Uterus (tissue), 3 donors: ENCODE measurements at regions not wholly inside any gene's neighbourhood (a gene's known extent, or its start where the extent isn't known, plus 50 kb on each side); places are given as distances from the start of the nearest gene placed in this dataset.

Experiments
- DNase-seq, 2 donors: peaks; one replicate each; pipeline ENCODE4 v3.0.0-alpha.2; 2019 to 2020
- H3K27ac ChIP-seq, 2 donors: fragments of 200-600 bp; sonication (generic); 1 replicate in 1 of 2; 2 replicates in 1 of 2; pipeline ENCODE4 v1.5.1; 2016 to 2018
- H3K27me3 ChIP-seq, 2 donors: fragments of 200-600 bp; sonication (generic); one replicate each; pipeline ENCODE4 v1.5.1; 2018 to 2019; ENCODE audit warnings: control low read depth in 1 of 2
- H3K36me3 ChIP-seq, 2 donors: fragments of 200-600 bp; sonication (generic); one replicate each; pipeline ENCODE4 v1.5.1; 2019; ENCODE audit warnings: control low read depth in 1 of 2
- H3K4me1 ChIP-seq, 2 donors: fragments of 200-600 bp; sonication (generic); one replicate each; pipeline ENCODE4 v1.5.1; 2018 to 2019; ENCODE audit warnings: control low read depth in 1 of 2
- H3K4me3 ChIP-seq, 2 donors: fragments of 200-600 bp; sonication (generic); 1 replicate in 1 of 2; 2 replicates in 1 of 2; pipeline ENCODE4 v1.5.1; 2018 to 2019; ENCODE audit warnings: mild to moderate bottlenecking in 1 of 2
- H3K9me3 ChIP-seq, 2 donors: fragments of 200-600 bp; sonication (generic); one replicate each; pipeline ENCODE4 v1.5.1; 2019; ENCODE audit warnings: control low read depth in 1 of 2
- POLR2A ChIP-seq, 2 donors: fragments of 450-650 bp; IDR thresholded peaks; one replicate each; pipeline ENCODE4 v1.6.1; 2016; ENCODE audit warnings: antibody characterized with exemption in 2 of 2, mild to moderate bottlenecking in 1 of 2, moderate library complexity in 1 of 2
- intact Hi-C: fragments of 100-400 bp; cut with DNase I; formaldehyde crosslinking; loops from one replicate; pipeline ENCODE4 v1.15.1; 2023; ENCODE audit warnings: low total_unique reads
- TF ChIP-seq, protein P1 (sequence below), 4 experiments: fragments of 200-600 bp in 2 of 4; fragments of 450-650 bp in 2 of 4; sonication (generic) in 2 of 4; IDR thresholded peaks; one replicate each; pipeline ENCODE4 v1.5.1; 2016 to 2019; ENCODE audit warnings: antibody characterized with exemption in 4 of 4, mild to moderate bottlenecking in 2 of 4, moderate library complexity in 1 of 4
- donor health status: DM: yes; HTN: yes; CAD: no.

DNA sequence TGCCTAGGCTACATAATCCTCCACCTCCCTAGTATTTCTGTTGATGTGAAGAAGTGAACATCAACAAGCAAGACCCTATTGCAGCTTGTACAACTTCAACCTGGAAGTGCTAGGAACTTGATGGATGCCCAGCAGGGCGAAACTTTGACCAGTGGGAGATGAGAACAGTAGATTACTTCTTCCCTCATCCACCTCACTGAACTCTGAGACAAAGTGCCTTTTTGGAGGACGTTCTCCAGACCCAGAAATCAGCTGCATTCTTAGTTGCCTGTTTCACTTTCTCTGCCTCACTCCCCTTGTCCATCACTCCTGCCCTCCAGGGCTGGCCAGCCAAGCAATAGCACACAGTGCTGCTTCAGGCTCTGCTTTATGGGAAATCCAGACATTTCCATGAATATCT is 683.4 kb downstream of the GALC start:
- Histone ChIP-seq H3K27ac (no peak overlapping the region), H3K4me3 (no peak overlapping the region), H3K4me1 (no peaks in the 10 kb centered on the region), H3K36me3 (no peaks in the 10 kb centered on the region), H3K9me3 (no peaks in the 10 kb centered on the region), H3K27me3 (no peaks in the 10 kb centered on the region)
- TF ChIP-seq, protein P1, sequence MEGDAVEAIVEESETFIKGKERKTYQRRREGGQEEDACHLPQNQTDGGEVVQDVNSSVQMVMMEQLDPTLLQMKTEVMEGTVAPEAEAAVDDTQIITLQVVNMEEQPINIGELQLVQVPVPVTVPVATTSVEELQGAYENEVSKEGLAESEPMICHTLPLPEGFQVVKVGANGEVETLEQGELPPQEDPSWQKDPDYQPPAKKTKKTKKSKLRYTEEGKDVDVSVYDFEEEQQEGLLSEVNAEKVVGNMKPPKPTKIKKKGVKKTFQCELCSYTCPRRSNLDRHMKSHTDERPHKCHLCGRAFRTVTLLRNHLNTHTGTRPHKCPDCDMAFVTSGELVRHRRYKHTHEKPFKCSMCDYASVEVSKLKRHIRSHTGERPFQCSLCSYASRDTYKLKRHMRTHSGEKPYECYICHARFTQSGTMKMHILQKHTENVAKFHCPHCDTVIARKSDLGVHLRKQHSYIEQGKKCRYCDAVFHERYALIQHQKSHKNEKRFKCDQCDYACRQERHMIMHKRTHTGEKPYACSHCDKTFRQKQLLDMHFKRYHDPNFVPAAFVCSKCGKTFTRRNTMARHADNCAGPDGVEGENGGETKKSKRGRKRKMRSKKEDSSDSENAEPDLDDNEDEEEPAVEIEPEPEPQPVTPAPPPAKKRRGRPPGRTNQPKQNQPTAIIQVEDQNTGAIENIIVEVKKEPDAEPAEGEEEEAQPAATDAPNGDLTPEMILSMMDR (IDR thresholded peaks at IDR 0.05) = no peak
- no peak for TF ChIP-seq POLR2A (IDR thresholded peaks at IDR 0.05)
- no peak for DNase-seq
- intact Hi-C loops = no loop called here

DNA sequence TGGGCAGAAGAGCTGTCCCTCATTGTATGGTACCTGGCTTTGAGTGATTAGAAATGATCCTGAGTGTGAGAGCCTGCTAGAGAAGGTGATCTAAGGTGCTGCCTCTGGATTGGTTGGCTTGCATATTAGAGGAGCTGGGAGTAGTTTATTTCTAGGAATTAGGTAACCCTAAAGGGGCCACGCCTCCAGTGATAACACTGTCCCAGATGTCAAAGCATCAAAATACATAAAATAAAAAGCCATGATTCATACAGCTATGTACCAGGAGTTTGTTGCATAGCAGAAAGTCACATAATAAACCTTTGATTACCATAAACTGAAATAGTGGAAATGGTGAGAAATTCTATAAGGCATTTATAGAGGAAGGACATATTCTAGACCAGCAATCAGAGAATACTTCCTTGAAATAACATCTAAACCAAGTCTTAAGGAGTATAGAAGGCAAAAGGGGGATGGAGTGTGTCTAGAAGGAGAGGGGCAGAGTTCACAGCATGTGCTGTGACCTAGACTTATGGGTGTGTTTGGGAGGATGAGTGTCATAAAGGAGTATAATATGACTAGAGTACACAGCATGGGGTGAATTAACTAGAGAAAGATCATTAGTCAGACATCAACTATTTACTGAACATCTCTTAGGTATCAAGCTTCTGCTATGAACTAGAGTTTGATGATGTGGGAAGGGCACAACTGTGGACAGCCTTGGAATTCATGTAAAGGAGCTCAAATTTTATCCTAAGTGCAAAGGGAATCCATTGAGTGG is 686.4 kb downstream of the GALC start:
- intact Hi-C loops = no loop called here
- Histone ChIP-seq H3K27me3 (no peaks in the 10 kb centered on the region), H3K4me1 (no peaks in the 10 kb centered on the region), H3K9me3 (no peaks in the 10 kb centered on the region), H3K36me3 (no peaks in the 10 kb centered on the region), H3K4me3 (no peak overlapping the region), H3K27ac (no peak overlapping the region)
- DNase-seq = no peak
- TF ChIP-seq POLR2A (IDR thresholded peaks at IDR 0.05) = no peak
- TF ChIP-seq, protein P1 (IDR thresholded peaks at IDR 0.05) = no peak

DNA sequence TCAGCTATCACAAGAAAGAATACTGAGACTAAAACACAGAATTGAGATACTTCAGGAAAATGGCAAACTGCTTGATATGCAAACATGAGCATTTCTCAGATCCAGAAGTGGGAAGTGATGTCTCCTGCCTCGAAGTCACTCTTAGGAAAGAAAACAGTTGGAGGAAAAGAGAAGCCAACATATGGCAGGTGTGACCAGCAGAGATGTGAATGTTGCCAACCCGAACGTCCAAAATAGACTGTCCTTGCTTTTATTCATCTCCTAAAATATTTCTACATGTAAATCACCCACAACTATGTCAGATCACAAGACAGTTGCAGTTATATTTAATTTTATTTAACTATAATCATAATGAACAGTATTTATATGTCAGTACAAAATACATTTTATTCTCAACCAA is 687.6 kb downstream of the GALC start:
- Histone ChIP-seq H3K27me3 (no peaks in the 10 kb centered on the region), H3K27ac (no peak overlapping the region), H3K4me3 (no peak overlapping the region), H3K4me1 (no peaks in the 10 kb centered on the region), H3K9me3 (no peaks in the 10 kb centered on the region), H3K36me3 (no peaks in the 10 kb centered on the region)
- TF ChIP-seq, protein P1 (IDR thresholded peaks at IDR 0.05) = no peak
- TF ChIP-seq POLR2A (IDR thresholded peaks at IDR 0.05) = no peak
- no peak for DNase-seq
- intact Hi-C loops = no loop called here

DNA sequence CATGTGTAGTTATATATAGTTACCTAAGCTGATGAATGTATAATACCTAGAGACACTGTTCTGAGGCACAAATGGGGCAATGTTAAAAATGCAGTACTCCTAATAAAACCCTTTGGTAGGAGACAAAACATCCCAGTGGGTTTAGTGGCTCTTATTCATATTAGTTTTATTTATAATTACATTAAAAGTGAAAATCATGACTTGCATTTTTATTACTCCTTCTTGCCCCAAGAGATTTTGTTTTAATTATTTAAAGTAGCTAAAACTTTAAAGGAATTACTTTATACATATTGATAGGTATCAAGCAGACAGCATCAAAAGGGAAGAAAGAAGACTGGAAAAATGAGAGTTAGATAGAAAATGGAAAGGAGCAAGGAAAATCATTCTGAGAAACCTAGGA is 688.6 kb downstream of the GALC start:
- Histone ChIP-seq H3K27me3 (no peaks in the 10 kb centered on the region), H3K4me3 (no peak overlapping the region), H3K4me1 (no peaks in the 10 kb centered on the region), H3K36me3 (no peaks in the 10 kb centered on the region), H3K27ac (no peak overlapping the region), H3K9me3 (no peaks in the 10 kb centered on the region)
- DNase-seq = no peak
- intact Hi-C loops = no loop called here
- TF ChIP-seq, protein P1 (IDR thresholded peaks at IDR 0.05) = no peak
- no peak for TF ChIP-seq POLR2A (IDR thresholded peaks at IDR 0.05)

DNA sequence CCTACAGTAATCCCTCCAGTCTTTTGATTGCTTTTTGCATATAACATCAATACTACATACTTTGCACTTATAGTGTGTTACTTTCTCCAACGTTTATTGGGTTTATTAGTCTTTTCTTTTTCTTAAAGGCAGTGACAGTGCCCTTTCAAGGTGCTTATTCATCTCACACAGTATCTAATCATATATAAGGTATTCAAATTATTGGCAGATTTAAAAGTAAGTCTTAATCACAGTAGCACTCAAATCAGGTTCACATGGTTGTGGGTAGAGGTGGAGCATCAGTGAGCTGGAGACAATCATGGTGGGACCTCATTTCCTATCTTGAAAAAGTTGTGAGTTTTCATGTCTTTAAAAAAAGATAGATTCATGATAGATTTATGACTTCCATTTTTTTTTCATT is 706.2 kb downstream of the GALC start:
- Histone ChIP-seq H3K9me3 (no peaks in the 10 kb centered on the region), H3K36me3 (no peaks in the 10 kb centered on the region), H3K27ac (no peak overlapping the region), H3K27me3 (no peaks in the 10 kb centered on the region), H3K4me3 (no peak overlapping the region), H3K4me1 (no peaks in the 10 kb centered on the region)
- TF ChIP-seq POLR2A (IDR thresholded peaks at IDR 0.05) = no peak
- TF ChIP-seq, protein P1 (IDR thresholded peaks at IDR 0.05) = no peak
- no peak for DNase-seq
- intact Hi-C loops = no loop called here
